ENCODE measurements at regions not wholly inside any gene's neighbourhood (a gene's known extent, or its start where the extent isn't known, plus 50 kb on each side); places are given as distances from the start of the nearest gene placed in this dataset.

GRCh38 chr6:166772518-166772917, 145.5 kb upstream of the RPS6KA2 start:
- TF ChIP-seq, protein P1, sequence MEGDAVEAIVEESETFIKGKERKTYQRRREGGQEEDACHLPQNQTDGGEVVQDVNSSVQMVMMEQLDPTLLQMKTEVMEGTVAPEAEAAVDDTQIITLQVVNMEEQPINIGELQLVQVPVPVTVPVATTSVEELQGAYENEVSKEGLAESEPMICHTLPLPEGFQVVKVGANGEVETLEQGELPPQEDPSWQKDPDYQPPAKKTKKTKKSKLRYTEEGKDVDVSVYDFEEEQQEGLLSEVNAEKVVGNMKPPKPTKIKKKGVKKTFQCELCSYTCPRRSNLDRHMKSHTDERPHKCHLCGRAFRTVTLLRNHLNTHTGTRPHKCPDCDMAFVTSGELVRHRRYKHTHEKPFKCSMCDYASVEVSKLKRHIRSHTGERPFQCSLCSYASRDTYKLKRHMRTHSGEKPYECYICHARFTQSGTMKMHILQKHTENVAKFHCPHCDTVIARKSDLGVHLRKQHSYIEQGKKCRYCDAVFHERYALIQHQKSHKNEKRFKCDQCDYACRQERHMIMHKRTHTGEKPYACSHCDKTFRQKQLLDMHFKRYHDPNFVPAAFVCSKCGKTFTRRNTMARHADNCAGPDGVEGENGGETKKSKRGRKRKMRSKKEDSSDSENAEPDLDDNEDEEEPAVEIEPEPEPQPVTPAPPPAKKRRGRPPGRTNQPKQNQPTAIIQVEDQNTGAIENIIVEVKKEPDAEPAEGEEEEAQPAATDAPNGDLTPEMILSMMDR (IDR thresholded peaks at IDR 0.05), result no peak
- no peak for TF ChIP-seq POLR2A (IDR thresholded peaks at IDR 0.05)

Measured in tibial nerve (tissue), 3 donors.